IMR-90 (cell line): ENCODE measurements at regions not wholly inside any gene's neighbourhood (a gene's known extent, or its start where the extent isn't known, plus 50 kb on each side); places are given as distances from the start of the nearest gene placed in this dataset.
"Not testable (repeated sequence)": the region's sequence is repeated elsewhere in the genome, so short reads cannot be mapped to it uniquely, and the experiment has no call there.

ENCODE experiments used
- ATAC-seq: fragments of 200-7000 bp; cut with Tn5 transposase; 2 replicates; pipeline ENCODE4 v1.9.1; 2020; ENCODE audit warnings: low read depth, mild to moderate bottlenecking, moderate library complexity
- BruUV-seq: library from RNA; stranded (reverse); fragments of 400-500 nt; replicated peaks from 2 replicates; lab custom pipeline; 2021; lab: Mats Ljungman, UMichigan
- CTCF ChIA-PET: fragments of 300-600 bp; formaldehyde crosslinking; extraction: SDS; loops from one replicate; lab custom pipeline; 2021; ENCODE audit warnings: antibody characterized with exemption; lab: Yijun Ruan, JAX
- POLR2A ChIA-PET: fragments of 300-600 bp; sonication (Branson Sonifier 250); formaldehyde crosslinking; loops from one replicate; lab custom pipeline; 2022; ENCODE audit warnings: antibody characterized with exemption; ENCODE audit not compliant: unreplicated experiment; lab: Charles Lee
- DNase-seq: peaks from one replicate; pipeline ENCODE4 v3.0.0; 2013
- H2AFZ ChIP-seq: replicated peaks from 2 replicates; pipeline ENCODE3; 2013; ENCODE audit warnings: low read length, mild to moderate bottlenecking; ENCODE audit not compliant: poor library complexity
- H2AK5ac ChIP-seq: 2 replicates; pipeline ENCODE4 v1.6.1; 2013; ENCODE audit warnings: low read depth, low read length, inconsistent platforms
- H2AK9ac ChIP-seq: replicated peaks from 2 replicates; pipeline ENCODE3; 2013; ENCODE audit warnings: mild to moderate bottlenecking, low read depth, low read length, moderate library complexity; ENCODE audit not compliant: poor library complexity
- H2BK120ac ChIP-seq: 2 replicates; pipeline ENCODE4 v1.6.1; 2013; ENCODE audit warnings: low read depth, low read length, inconsistent platforms
- H2BK15ac ChIP-seq: 3 replicates; pipeline ENCODE4 v1.6.1; 2013; ENCODE audit warnings: low read depth, low read length, inconsistent platforms
- H2BK20ac ChIP-seq: 2 replicates; pipeline ENCODE4 v1.6.1; 2013; ENCODE audit warnings: low read depth, mild to moderate bottlenecking, inconsistent platforms, low read length, moderate library complexity
- H2BK5ac ChIP-seq: 2 replicates; pipeline ENCODE4 v1.6.1; 2013; ENCODE audit warnings: mild to moderate bottlenecking, low read depth, low read length, inconsistent platforms; ENCODE audit not compliant: poor library complexity, severe bottlenecking
- H3K14ac ChIP-seq: replicated peaks from 2 replicates; pipeline ENCODE4 v1.6.1; 2013; ENCODE audit warnings: low read depth, low read length, inconsistent platforms
- H3K18ac ChIP-seq: 2 replicates; pipeline ENCODE4 v1.6.1; 2013; ENCODE audit warnings: low read depth, low read length, control low read depth
- H3K23ac ChIP-seq: 2 replicates; pipeline ENCODE4 v1.6.1; 2013; ENCODE audit warnings: low read depth, low read length, inconsistent platforms
- H3K27ac ChIP-seq: 2 replicates; pipeline ENCODE4 v1.5.1; 2013; ENCODE audit warnings: mild to moderate bottlenecking, control low read depth, low read length; ENCODE audit not compliant: insufficient read depth
- H3K27me3 ChIP-seq: 2 replicates; pipeline ENCODE4 v1.6.1; 2013; ENCODE audit warnings: low read length; ENCODE audit not compliant: control insufficient read depth, insufficient read depth
- H3K36me3 ChIP-seq: 2 replicates; pipeline ENCODE4 v1.6.1; 2013; ENCODE audit warnings: low read length, mixed read lengths; ENCODE audit not compliant: control insufficient read depth, insufficient read depth
- H3K4ac ChIP-seq: 2 replicates; pipeline ENCODE4 v1.6.1; 2013; ENCODE audit warnings: low read depth, low read length, inconsistent platforms
- H3K4me1 ChIP-seq: 2 replicates; pipeline ENCODE4 v1.6.1; 2013; ENCODE audit warnings: low read length, mixed read lengths; ENCODE audit not compliant: control insufficient read depth, insufficient read depth
- H3K4me2 ChIP-seq: 2 replicates; pipeline ENCODE4 v1.6.1; 2013; ENCODE audit warnings: low read depth, mild to moderate bottlenecking, control low read depth, low read length, moderate library complexity
- H3K4me3 ChIP-seq: 2 replicates; pipeline ENCODE4 v1.5.1; 2013; ENCODE audit warnings: low read depth, mild to moderate bottlenecking, control low read depth, low read length, moderate library complexity; ENCODE audit not compliant: insufficient read depth
- H3K56ac ChIP-seq: 2 replicates; pipeline ENCODE4 v1.6.1; 2013; ENCODE audit warnings: low read length, inconsistent platforms; ENCODE audit not compliant: insufficient read depth; ENCODE audit errors: extremely low read depth
- H3K79me1 ChIP-seq, 2 experiments: 2 replicates each; pipeline ENCODE4 v1.6.1; 2013; ENCODE audit warnings: low read length in 2 of 2, inconsistent platforms in 1 of 2, low read depth in 1 of 2
- H3K9ac ChIP-seq: 2 replicates; pipeline ENCODE4 v1.6.1; 2013; ENCODE audit warnings: low read depth, low read length, control low read depth
- H3K9me1 ChIP-seq: 2 replicates; pipeline ENCODE4 v1.6.1; 2013; ENCODE audit warnings: low read length, inconsistent platforms; ENCODE audit not compliant: insufficient read depth
- H3K9me3 ChIP-seq: 2 replicates; pipeline ENCODE4 v1.6.1; 2013; ENCODE audit warnings: low read length; ENCODE audit not compliant: control insufficient read depth, insufficient read depth
- H4K20me1 ChIP-seq: 2 replicates; pipeline ENCODE4 v1.6.1; 2013; ENCODE audit warnings: low read length, inconsistent platforms; ENCODE audit not compliant: insufficient read depth
- H4K5ac ChIP-seq: 2 replicates; pipeline ENCODE4 v1.6.1; 2013; ENCODE audit warnings: mild to moderate bottlenecking, low read depth, low read length, control low read depth
- H4K8ac ChIP-seq, 2 experiments: 2 replicates each; pipeline ENCODE4 v1.6.1; 2013; ENCODE audit warnings: low read depth in 2 of 2, low read length in 2 of 2, control low read depth in 1 of 2, inconsistent platforms in 1 of 2
- H4K91ac ChIP-seq: 2 replicates; pipeline ENCODE4 v1.6.1; 2013; ENCODE audit warnings: low read depth, low read length, inconsistent platforms; ENCODE audit not compliant: insufficient read depth
- dilution Hi-C: fragments of 300-500 bp; cut with HindIII; formaldehyde crosslinking; loops from one replicate; pipeline ENCODE4 v1.14.3; 2018; ENCODE audit warnings: low sequenced_read_pairs; ENCODE audit not compliant: unreplicated experiment
- in situ Hi-C: fragments of 300-500 bp; cut with MboI; formaldehyde crosslinking; loops from 3 replicates; pipeline ENCODE4 v1.14.3; 2019; ENCODE audit warnings: low sequenced_read_pairs, inconsistent platforms, mixed read lengths
- intact Hi-C: fragments of 100-400 bp; cut with micrococcal nuclease; formaldehyde crosslinking; loops from 2 replicates; pipeline ENCODE4 v1.10.0; 2022

DNA sequence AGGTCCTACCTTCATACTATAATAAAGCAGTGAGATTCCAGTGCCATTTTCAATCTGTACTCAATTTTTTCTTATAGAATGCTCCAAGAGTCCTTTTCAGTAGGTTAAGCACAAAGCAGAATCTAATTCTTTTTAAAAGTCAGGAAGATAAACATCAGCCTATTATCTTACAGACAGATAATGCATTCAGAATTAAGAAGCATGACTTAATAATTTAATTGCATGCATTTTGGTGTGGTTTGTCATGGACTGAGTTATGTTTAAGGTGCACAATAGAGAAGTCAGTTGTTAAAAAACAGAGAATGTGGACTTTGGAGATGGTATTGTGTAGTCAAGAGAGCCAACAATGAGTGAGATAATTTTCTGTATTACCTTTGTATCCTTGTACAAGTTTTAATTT, 1656.3 kb upstream of the LRRTM3 start:
- H3K9ac ChIP-seq, H4K20me1 ChIP-seq, H3K27me3 ChIP-seq, H2AK5ac ChIP-seq, H3K79me1 ChIP-seq, H3K4me2 ChIP-seq, DNase-seq, H2BK15ac ChIP-seq, H2AK9ac ChIP-seq, BruUV-seq, H3K36me3 ChIP-seq, H3K27ac ChIP-seq, H4K91ac ChIP-seq, H2BK120ac ChIP-seq, H2AFZ ChIP-seq, H3K9me3 ChIP-seq, H3K18ac ChIP-seq, H3K56ac ChIP-seq, ATAC-seq, H3K4me1 ChIP-seq, H3K4me3 ChIP-seq, in situ Hi-C loops, H3K9me1 ChIP-seq, H2BK5ac ChIP-seq, H4K5ac ChIP-seq, POLR2A ChIA-PET, dilution Hi-C loops, H3K4ac ChIP-seq, CTCF ChIA-PET, H3K23ac ChIP-seq, H2BK20ac ChIP-seq, H4K8ac ChIP-seq, H3K14ac ChIP-seq, intact Hi-C loops: not testable (repeated sequence)
